Endothelial cell of umbilical vein (primary cell): ENCODE measurements at regions not wholly inside any gene's neighbourhood (a gene's known extent, or its start where the extent isn't known, plus 50 kb on each side); places are given as distances from the start of the nearest gene placed in this dataset.

Experiments used
- BruUV-seq: library from RNA; stranded (reverse); fragments of 400-500 nt; replicated peaks from 2 replicates; lab custom pipeline; 2021; lab: Mats Ljungman, UMichigan
- CTCF ChIA-PET: fragments of 300-600, 350-600 bp; sonication (Branson Sonifier 250); formaldehyde crosslinking; loops from one replicate; lab custom pipeline; 2021; ENCODE audit warnings: antibody characterized with exemption, inconsistent platforms; lab: Charles Lee
- POLR2A ChIA-PET: fragments of 300-600, 350-600 bp; sonication (Branson Sonifier 250); formaldehyde crosslinking; loops from one replicate; lab custom pipeline; 2021; ENCODE audit warnings: antibody characterized with exemption, inconsistent platforms; lab: Charles Lee
- DNase-seq: peaks from one replicate; pipeline ENCODE4 v3.0.0-alpha.2; 2011; ENCODE audit warnings: low read depth, low spot score
- FAIRE-seq: peaks from 2 replicates; lab custom pipeline; 2011; peaks lifted over from hg19 to GRCh38; lab: Jason Lieb, UNC
- H2AFZ ChIP-seq: 2 replicates; pipeline ENCODE4 v1.6.0; 2012; ENCODE audit warnings: low read depth, low read length, control low read depth, inconsistent platforms
- H3K27ac ChIP-seq: 2 replicates; pipeline ENCODE4 v1.5.1; 2011; ENCODE audit warnings: low read depth, mild to moderate bottlenecking, control low read depth, low read length, moderate library complexity; ENCODE audit not compliant: insufficient read depth
- H3K27me3 ChIP-seq, 2 experiments: 2 replicates each; pipeline versions ENCODE4 v1.6.0 to v1.6.1; 2011; ENCODE audit warnings: low read length in 2 of 2, mixed read lengths in 1 of 2; ENCODE audit not compliant: control insufficient read depth in 2 of 2, insufficient read depth in 2 of 2
- H3K36me3 ChIP-seq, 2 experiments: 2 replicates in 1 of 2; 3 replicates in 1 of 2; pipeline ENCODE4 v1.5.1; 2011; ENCODE audit warnings: low read length in 2 of 2, mild to moderate bottlenecking in 1 of 2, moderate library complexity in 1 of 2; ENCODE audit not compliant: control insufficient read depth in 2 of 2, insufficient read depth in 2 of 2; ENCODE audit errors: extremely low read depth in 1 of 2
- H3K4me1 ChIP-seq: 3 replicates; pipeline ENCODE4 v1.5.1; 2011; ENCODE audit warnings: mild to moderate bottlenecking, low read length; ENCODE audit not compliant: control insufficient read depth, insufficient read depth; ENCODE audit errors: extremely low read depth
- H3K4me2 ChIP-seq: 2 replicates; pipeline ENCODE4 v1.6.1; 2011; ENCODE audit warnings: low read length, control low read depth, mixed read lengths; ENCODE audit not compliant: insufficient read depth
- H3K4me3 ChIP-seq, 3 experiments: fragments of 200-600 bp in 1 of 3; sonication (generic), shearing (Covaris generic) in 1 of 3; replicated peaks in 1 of 3; 2 replicates each; pipeline ENCODE4 v1.5.1; 2011 to 2016; ENCODE audit warnings: control low read depth in 3 of 3, low read length in 3 of 3, mild to moderate bottlenecking in 2 of 3, inconsistent platforms in 1 of 3, low read depth in 1 of 3, moderate library complexity in 1 of 3; ENCODE audit not compliant: insufficient read depth in 1 of 3
- H3K79me2 ChIP-seq: 2 replicates; pipeline ENCODE4 v1.6.0; 2012; ENCODE audit warnings: low read length, inconsistent platforms; ENCODE audit not compliant: control insufficient read depth, insufficient read depth
- H3K9ac ChIP-seq: replicated peaks from 2 replicates; pipeline ENCODE3; 2011; ENCODE audit warnings: low read length, control low read depth; ENCODE audit not compliant: insufficient read depth; ENCODE audit errors: extremely low read depth
- H3K9me1 ChIP-seq: replicated peaks from 3 replicates; pipeline ENCODE4 v1.6.0; 2011; ENCODE audit warnings: mild to moderate bottlenecking, low read length; ENCODE audit not compliant: control insufficient read depth, insufficient read depth; ENCODE audit errors: extremely low read depth
- H3K9me3 ChIP-seq: replicated peaks from 2 replicates; pipeline ENCODE4 v1.5.1; 2012; ENCODE audit warnings: low read length, inconsistent platforms; ENCODE audit not compliant: control insufficient read depth, insufficient read depth
- H4K20me1 ChIP-seq: replicated peaks from 2 replicates; pipeline ENCODE3; 2011; ENCODE audit warnings: mild to moderate bottlenecking, low read length; ENCODE audit not compliant: control insufficient read depth, insufficient read depth; ENCODE audit errors: extremely low read depth
- EZH2 ChIP-seq: IDR thresholded peaks from 2 replicates; pipeline ENCODE4 v1.6.1; 2012; ENCODE audit warnings: borderline replicate concordance, low read depth, mild to moderate bottlenecking, moderate library complexity, low read length, inconsistent platforms; ENCODE audit not compliant: severe bottlenecking
- FOS ChIP-seq: IDR thresholded peaks from 2 replicates; pipeline ENCODE4 v1.6.1; 2011; ENCODE audit warnings: mild to moderate bottlenecking, low read length, moderate library complexity, borderline replicate concordance; ENCODE audit not compliant: insufficient read depth
- GATA2 ChIP-seq: IDR thresholded peaks from 2 replicates; pipeline ENCODE4 v1.7.0; 2011; ENCODE audit warnings: low read depth, mild to moderate bottlenecking, moderate library complexity, mixed read lengths, low read length; ENCODE audit not compliant: insufficient read length, insufficient read depth
- JUN ChIP-seq: IDR thresholded peaks from 2 replicates; pipeline ENCODE4 v1.6.1; 2011; ENCODE audit warnings: borderline replicate concordance, low read depth; ENCODE audit not compliant: insufficient read length, insufficient read depth
- MYC ChIP-seq: IDR thresholded peaks from one replicate; pipeline ENCODE4 v1.6.1; 2011; ENCODE audit warnings: mild to moderate bottlenecking, low read depth, low read length
- POLR2A ChIP-seq: IDR thresholded peaks from 2 replicates; pipeline ENCODE4 v1.6.1; 2012; ENCODE audit warnings: low read depth, mild to moderate bottlenecking, control low read depth, low read length
- POLR2AphosphoS5 ChIP-seq: IDR thresholded peaks from 2 replicates; pipeline ENCODE4 v1.6.1; 2012; ENCODE audit warnings: low read depth, mild to moderate bottlenecking, control low read depth, low read length, moderate library complexity; ENCODE audit not compliant: insufficient read depth
- dilution Hi-C: fragments of 300-500 bp; cut with MboI; formaldehyde crosslinking; loops from one replicate; pipeline ENCODE4 v1.15.0; 2019; ENCODE audit warnings: low sequenced_read_pairs; ENCODE audit not compliant: extremely low pct_ligation_motif_present
- intact Hi-C: fragments of 100-400 bp; cut with micrococcal nuclease; formaldehyde crosslinking; loops from one replicate; pipeline ENCODE4 v1.10.0; 2022
- TF ChIP-seq, protein P1 (sequence below): IDR thresholded peaks from 2 replicates; pipeline ENCODE4 v1.6.1; 2011; ENCODE audit not compliant: insufficient read depth, insufficient read length
- TF ChIP-seq, protein P2 (sequence below), 2 donors: IDR thresholded peaks; 1 replicate in 1 of 2; 2 replicates in 1 of 2; pipeline ENCODE4 v1.5.1; 2011; ENCODE audit warnings: low read length in 2 of 2, mild to moderate bottlenecking in 2 of 2, moderate library complexity in 2 of 2, control low read depth in 1 of 2, inconsistent platforms in 1 of 2, low read depth in 1 of 2; ENCODE audit not compliant: insufficient read depth in 1 of 2; ENCODE audit errors: extremely low read depth in 1 of 2

DNA sequence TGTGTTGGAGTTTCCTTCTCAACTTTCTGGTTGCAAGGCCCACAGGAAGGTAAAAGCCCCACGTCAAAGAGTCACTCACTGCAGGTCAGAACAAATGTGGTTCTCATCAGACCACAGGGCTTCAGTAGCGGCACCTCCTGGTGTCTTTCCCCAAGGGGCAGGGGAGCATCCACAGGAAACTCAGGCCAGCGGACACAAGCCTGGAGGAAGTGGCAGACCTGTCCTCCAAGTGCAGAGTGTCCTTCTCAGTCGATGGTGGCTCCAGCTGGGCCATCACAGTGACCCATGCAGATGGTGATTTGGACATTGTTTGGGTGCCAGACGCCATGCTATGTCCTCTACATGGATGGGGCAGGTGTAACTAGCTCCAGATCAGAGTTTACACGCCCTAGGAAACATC, 84.9 kb downstream of the ACKR3 start:
- CTCF ChIA-PET: interaction anchor here (1.2 kb wide), 1 partner anchor 84 kb away, joined by 4 read pairs; the partner anchor contains the start of gene ACKR3
- H3K79me2 ChIP-seq: no peaks in the 10 kb centered on the region
- no peak overlapping the region for H3K4me3 ChIP-seq
- no peak overlapping the region for H3K9ac ChIP-seq
- no peaks in the 10 kb centered on the region for H3K36me3 ChIP-seq
- POLR2A ChIA-PET: no interaction called here
- BruUV-seq: no TSS peak
- no peaks in the 10 kb centered on the region for H3K4me1 ChIP-seq
- FAIRE-seq (no peak), DNase-seq (no peak)
- TF ChIP-seq, protein P1, sequence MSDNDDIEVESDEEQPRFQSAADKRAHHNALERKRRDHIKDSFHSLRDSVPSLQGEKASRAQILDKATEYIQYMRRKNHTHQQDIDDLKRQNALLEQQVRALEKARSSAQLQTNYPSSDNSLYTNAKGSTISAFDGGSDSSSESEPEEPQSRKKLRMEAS: no peak
- TF ChIP-seq JUN: no peak
- TF ChIP-seq MYC: no peak
- TF ChIP-seq, protein P2, sequence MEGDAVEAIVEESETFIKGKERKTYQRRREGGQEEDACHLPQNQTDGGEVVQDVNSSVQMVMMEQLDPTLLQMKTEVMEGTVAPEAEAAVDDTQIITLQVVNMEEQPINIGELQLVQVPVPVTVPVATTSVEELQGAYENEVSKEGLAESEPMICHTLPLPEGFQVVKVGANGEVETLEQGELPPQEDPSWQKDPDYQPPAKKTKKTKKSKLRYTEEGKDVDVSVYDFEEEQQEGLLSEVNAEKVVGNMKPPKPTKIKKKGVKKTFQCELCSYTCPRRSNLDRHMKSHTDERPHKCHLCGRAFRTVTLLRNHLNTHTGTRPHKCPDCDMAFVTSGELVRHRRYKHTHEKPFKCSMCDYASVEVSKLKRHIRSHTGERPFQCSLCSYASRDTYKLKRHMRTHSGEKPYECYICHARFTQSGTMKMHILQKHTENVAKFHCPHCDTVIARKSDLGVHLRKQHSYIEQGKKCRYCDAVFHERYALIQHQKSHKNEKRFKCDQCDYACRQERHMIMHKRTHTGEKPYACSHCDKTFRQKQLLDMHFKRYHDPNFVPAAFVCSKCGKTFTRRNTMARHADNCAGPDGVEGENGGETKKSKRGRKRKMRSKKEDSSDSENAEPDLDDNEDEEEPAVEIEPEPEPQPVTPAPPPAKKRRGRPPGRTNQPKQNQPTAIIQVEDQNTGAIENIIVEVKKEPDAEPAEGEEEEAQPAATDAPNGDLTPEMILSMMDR (IDR thresholded peaks at IDR 0.05; ENCODE audit: extremely low read depth in 1 of 2, insufficient read depth in 1 of 2, low read depth in 1 of 2, low read length in 2 of 2): no peak
- no peak for TF ChIP-seq GATA2
- no peak for TF ChIP-seq FOS
- no peak for TF ChIP-seq POLR2A
- no peak for TF ChIP-seq POLR2AphosphoS5
- no peak for TF ChIP-seq EZH2
- dilution Hi-C loops: no loop called here
- H3K9me1 ChIP-seq: no peaks in the 10 kb centered on the region
- H3K27me3 ChIP-seq: no peaks in the 10 kb centered on the region
- H3K27ac ChIP-seq: no peak overlapping the region
- no peaks in the 10 kb centered on the region for H3K9me3 ChIP-seq
- H4K20me1 ChIP-seq: no peaks in the 10 kb centered on the region
- no peak overlapping the region for H2AFZ ChIP-seq
- no peak overlapping the region for H3K4me2 ChIP-seq
- intact Hi-C loops: no loop called here
